GM23338 (cell line): ENCODE measurements at regions not wholly inside any gene's neighbourhood (a gene's known extent, or its start where the extent isn't known, plus 50 kb on each side); places are given as distances from the start of the nearest gene placed in this dataset.
A peak's percentile ranks its signal among the peaks of the same experiment; 100 is the strongest.

Experiments
- ATAC-seq: fragments of 200-7000 bp; cut with Tn5 transposase; 3 replicates; pipeline ENCODE4 v1.9.1; 2020
- DNase-seq: peaks from one replicate; pipeline ENCODE4 v3.0.0-alpha.2; 2015; ENCODE audit warnings: low spot score
- H2AFZ ChIP-seq: fragments of 200-600 bp; sonication (generic); 2 replicates; pipeline ENCODE4 v1.8.0; 2016; ENCODE audit warnings: antibody characterized with exemption, mild to moderate bottlenecking, moderate library complexity
- H3F3A ChIP-seq: fragments of 200-600 bp; sonication (generic); replicated peaks from 2 replicates; pipeline ENCODE4 v1.8.0; 2017; ENCODE audit warnings: antibody characterized with exemption, mixed run types, low read depth
- H3K27ac ChIP-seq: fragments of 200-600 bp; sonication (generic); 2 replicates; pipeline ENCODE4 v1.6.1; 2016; ENCODE audit warnings: low read depth
- H3K27me3 ChIP-seq: fragments of 200-600 bp; sonication (generic); 2 replicates; pipeline ENCODE4 v1.8.0; 2016; ENCODE audit warnings: mild to moderate bottlenecking, mixed run types, moderate library complexity; ENCODE audit not compliant: insufficient read depth
- H3K36me3 ChIP-seq: fragments of 200-600 bp; sonication (generic); 2 replicates; pipeline ENCODE4 v1.8.0; 2016; ENCODE audit warnings: mild to moderate bottlenecking; ENCODE audit not compliant: insufficient read depth
- H3K4me1 ChIP-seq: fragments of 200-600 bp; sonication (generic); 2 replicates; pipeline ENCODE4 v1.8.0; 2016; ENCODE audit warnings: mild to moderate bottlenecking, moderate library complexity; ENCODE audit not compliant: insufficient read depth
- H3K4me2 ChIP-seq: fragments of 200-600 bp; sonication (generic); 2 replicates; pipeline ENCODE4 v1.7.1; 2017; ENCODE audit warnings: mixed run types
- H3K4me3 ChIP-seq: fragments of 200-600 bp; sonication (generic); 2 replicates; pipeline ENCODE4 v1.6.1; 2016; ENCODE audit warnings: mixed run types
- H3K79me2 ChIP-seq: fragments of 200-600 bp; sonication (generic); replicated peaks from 2 replicates; pipeline ENCODE4 v1.8.0; 2017; ENCODE audit warnings: mild to moderate bottlenecking; ENCODE audit not compliant: insufficient read depth
- H3K9me2 ChIP-seq: fragments of 200-600 bp; sonication (generic); 2 replicates; pipeline ENCODE4 v1.8.0; 2017; ENCODE audit not compliant: insufficient read depth
- H4K20me1 ChIP-seq: fragments of 200-600 bp; sonication (generic); replicated peaks from 2 replicates; pipeline ENCODE4 v1.8.0; 2017; ENCODE audit warnings: mild to moderate bottlenecking; ENCODE audit not compliant: insufficient read depth
- H3K27ac Mint-ChIP-seq: 2 replicates; pipeline ENCODE4 v1.8.0; 2020; ENCODE audit warnings: inconsistent platforms, mild to moderate bottlenecking, moderate library complexity, mixed read lengths
- H3K27me3 Mint-ChIP-seq: 3 replicates; pipeline ENCODE4 v1.8.0; 2022; ENCODE audit warnings: low read depth, mild to moderate bottlenecking, moderate library complexity, mixed read lengths, inconsistent platforms; ENCODE audit not compliant: insufficient read depth, poor library complexity
- H3K36me3 Mint-ChIP-seq: 3 replicates; pipeline ENCODE4 v1.8.0; 2021; ENCODE audit warnings: low read depth, mild to moderate bottlenecking, inconsistent platforms, moderate library complexity, mixed read lengths
- H3K4me1 Mint-ChIP-seq: 3 replicates; pipeline ENCODE4 v1.8.0; 2020; ENCODE audit warnings: mild to moderate bottlenecking, inconsistent platforms, mixed read lengths
- H3K4me3 Mint-ChIP-seq: 3 replicates; pipeline ENCODE4 v1.8.0; 2021; ENCODE audit warnings: moderate library complexity, mild to moderate bottlenecking, inconsistent platforms, mixed read lengths
- H3K9me3 Mint-ChIP-seq: 3 replicates; pipeline ENCODE4 v1.8.0; 2020; ENCODE audit warnings: moderate library complexity, mild to moderate bottlenecking, inconsistent platforms, mixed read lengths
- CREB1 ChIP-seq: fragments of 250-450 bp; sonication (Bioruptor Pico); IDR thresholded peaks from 2 replicates; pipeline ENCODE4 v1.5.0; 2020; ENCODE audit warnings: low read depth, mild to moderate bottlenecking, moderate library complexity
- ETS1 ChIP-seq: IDR thresholded peaks from 2 replicates; pipeline ENCODE4 v1.6.1; 2016; ENCODE audit warnings: antibody characterized with exemption
- EZH2 ChIP-seq: fragments of 200-600 bp; sonication (generic); IDR thresholded peaks from one replicate; pipeline ENCODE4 v1.8.0; 2017; ENCODE audit warnings: antibody characterized with exemption, mild to moderate bottlenecking, low read depth; ENCODE audit not compliant: unreplicated experiment
- EZH2phosphoT487 ChIP-seq: fragments of 200-600 bp; sonication (generic); IDR thresholded peaks from one replicate; pipeline ENCODE4 v1.8.1; 2018; ENCODE audit warnings: antibody characterized with exemption; ENCODE audit not compliant: unreplicated experiment
- NANOG ChIP-seq: IDR thresholded peaks from 2 replicates; pipeline ENCODE4 v1.6.1; 2016; ENCODE audit warnings: antibody characterized with exemption, borderline replicate concordance
- POLR2AphosphoS5 ChIP-seq: IDR thresholded peaks from 2 replicates; pipeline ENCODE4 v1.6.1; 2016; ENCODE audit warnings: antibody characterized with exemption, low read depth
- REST ChIP-seq: IDR thresholded peaks from one replicate; pipeline ENCODE4 v1.6.1; 2018; ENCODE audit warnings: antibody characterized with exemption; ENCODE audit not compliant: unreplicated experiment
- STAT1 ChIP-seq: IDR thresholded peaks from one replicate; pipeline ENCODE4 v1.6.1; 2016; ENCODE audit warnings: antibody characterized with exemption; ENCODE audit not compliant: unreplicated experiment
- ZNF114 ChIP-seq: fragments of 250-450 bp; sonication (Bioruptor Pico); IDR thresholded peaks from 2 replicates; pipeline ENCODE4 v1.5.0; 2020; ENCODE audit warnings: mild to moderate bottlenecking, moderate library complexity
- ZNF331 ChIP-seq: fragments of 250-450 bp; sonication (Bioruptor Pico); IDR thresholded peaks from 2 replicates; pipeline ENCODE4 v1.5.0; 2020; ENCODE audit warnings: low read depth, mild to moderate bottlenecking, moderate library complexity
- ZNF462 ChIP-seq: fragments of 250-450 bp; sonication (Bioruptor Pico); IDR thresholded peaks from 2 replicates; pipeline ENCODE4 v1.5.0; 2020; ENCODE audit warnings: mild to moderate bottlenecking, moderate library complexity

- TF ChIP-seq NANOG (no peak), ZNF462 (CRISPR knock-in tag) (no peak), EZH2 (no peak), EZH2phosphoT487 (no peak)
- ATAC-seq, result no peak
- no peaks in the 10 kb centered on the region for H3K27me3 Mint-ChIP-seq
Observed at GRCh38 chr2:36146765-36147164, 208.8 kb upstream of the CRIM1 start.

GRCh38 chr2:36140391-36140790 lies 215.2 kb upstream of the CRIM1 start:
- Histone ChIP-seq H3K9me2 (peaks cover 1% of the 10 kb centered on the region; the same call in 1 of the 2 replicates), H3K27me3 (no peaks in the 10 kb centered on the region), H3K36me3 (no peaks in the 10 kb centered on the region), H3K4me3 (no peak overlapping the region), H3K4me2 (no peak overlapping the region), H4K20me1 (no peaks in the 10 kb centered on the region), H2AFZ (no peak overlapping the region), H3K27ac (no peak overlapping the region), H3K79me2 (no peaks in the 10 kb centered on the region), H3K4me1 (no peaks in the 10 kb centered on the region), H3F3A (no peaks in the 10 kb centered on the region)
- no peak for ATAC-seq
- no peak for DNase-seq
- Mint-ChIP-seq H3K9me3 (no peaks in the 10 kb centered on the region), H3K4me3 (no peak overlapping the region), H3K36me3 (no peaks in the 10 kb centered on the region), H3K27ac (no peak overlapping the region), H3K4me1 (no peaks in the 10 kb centered on the region; the same call in 2 of the 3 replicates), H3K27me3 (no peaks in the 10 kb centered on the region)
- TF ChIP-seq REST (no peak), EZH2phosphoT487 (no peak), ZNF331 (CRISPR knock-in tag) (no peak), EZH2 (no peak), POLR2AphosphoS5 (no peak), CREB1 (CRISPR knock-in tag) (no peak), ETS1 (no peak), STAT1 (no peak), NANOG (no peak), ZNF114 (no peak)

More at GRCh38 chr2:36146765-36147164, 208.8 kb upstream of the CRIM1 start:
- Mint-ChIP-seq H3K9me3 (no peaks in the 10 kb centered on the region), H3K4me3 (no peak overlapping the region), H3K36me3 (no peaks in the 10 kb centered on the region), H3K27ac (no peak overlapping the region), H3K4me1 (no peaks in the 10 kb centered on the region)
- H3K27ac ChIP-seq, result no peak overlapping the region
- no peak overlapping the region for H3K4me2 ChIP-seq
- H3K79me2 ChIP-seq, result no peaks in the 10 kb centered on the region
- no peak overlapping the region for H3K4me3 ChIP-seq
- peaks cover 6% of the 10 kb centered on the region; the same call in 1 of the 2 replicates for H3K4me1 ChIP-seq
- H3F3A ChIP-seq, result no peaks in the 10 kb centered on the region
- DNase-seq, result no peak
- no peaks in the 10 kb centered on the region for H4K20me1 ChIP-seq
- no peaks in the 10 kb centered on the region for H3K36me3 ChIP-seq
- H3K9me2 ChIP-seq, result 0 out of 2 replicates have a peak, but pooled peaks cover 2% of the 10 kb centered on the region
- 0 out of 2 replicates have a peak overlapping the region, but pooled peaks have one; percentile 19 for H2AFZ ChIP-seq
- no peaks in the 10 kb centered on the region for H3K27me3 ChIP-seq
